Mucosa of rectum (tissue), 2 donors: ENCODE measurements at regions not wholly inside any gene's neighbourhood (a gene's known extent, or its start where the extent isn't known, plus 50 kb on each side); places are given as distances from the start of the nearest gene placed in this dataset.
"Not testable (repeated sequence)": the region's sequence is repeated elsewhere in the genome, so short reads cannot be mapped to it uniquely, and the experiment has no call there.

Source experiments
- H3K27ac ChIP-seq, 2 donors: one replicate each; pipeline ENCODE4 v1.7.0; 2013; ENCODE audit warnings: inconsistent platforms in 2 of 2, low read depth in 2 of 2, low read length in 2 of 2
- H3K27me3 ChIP-seq, 2 donors: one replicate each; pipeline ENCODE4 v1.7.0; 2013; ENCODE audit warnings: low read length in 2 of 2; ENCODE audit not compliant: control insufficient read depth in 2 of 2, insufficient read depth in 2 of 2
- H3K36me3 ChIP-seq, 2 donors: one replicate each; pipeline ENCODE4 v1.7.0; 2013; ENCODE audit warnings: low read length in 2 of 2; ENCODE audit not compliant: control insufficient read depth in 2 of 2, insufficient read depth in 2 of 2
- H3K4me1 ChIP-seq, 2 donors: one replicate each; pipeline ENCODE4 v1.7.0; 2013; ENCODE audit warnings: low read length in 2 of 2, mild to moderate bottlenecking in 1 of 2; ENCODE audit not compliant: control insufficient read depth in 2 of 2, insufficient read depth in 2 of 2
- H3K4me3 ChIP-seq, 2 donors: one replicate each; pipeline ENCODE4 v1.7.0; 2013; ENCODE audit warnings: low read length in 2 of 2
- H3K9ac ChIP-seq, 2 donors: one replicate each; pipeline ENCODE4 v1.7.0; 2013; ENCODE audit warnings: low read length in 2 of 2, low read depth in 1 of 2, mild to moderate bottlenecking in 1 of 2
- H3K9me3 ChIP-seq, 2 donors: one replicate each; pipeline ENCODE4 v1.7.0; 2013; ENCODE audit warnings: low read length in 2 of 2; ENCODE audit not compliant: control insufficient read depth in 2 of 2
- donor health status: healthy.
- donor health status: Normal muscosa, but diverticular disease.

GRCh38 chr5:156036640-156037039 lies 290.3 kb upstream of the SGCD start:
- H3K9ac ChIP-seq: no peak overlapping the region
- H3K4me3 ChIP-seq: no peak overlapping the region
- no peaks in the 10 kb centered on the region for H3K4me1 ChIP-seq
- no peaks in the 10 kb centered on the region for H3K9me3 ChIP-seq
- no peaks in the 10 kb centered on the region for H3K27me3 ChIP-seq
- H3K36me3 ChIP-seq: no peaks in the 10 kb centered on the region
- no peak overlapping the region for H3K27ac ChIP-seq

GRCh38 chr5:156037151-156037909 lies 289.6 kb upstream of the SGCD start:
- Histone ChIP-seq H3K27ac (no peak overlapping the region), H3K27me3 (no peaks in the 10 kb centered on the region)

GRCh38 chr5:156042726-156043125 lies 284.2 kb upstream of the SGCD start:
- H3K9ac ChIP-seq: no peak overlapping the region
- no peak overlapping the region for H3K4me3 ChIP-seq
- no peaks in the 10 kb centered on the region for H3K27me3 ChIP-seq
- H3K4me1 ChIP-seq: no peaks in the 10 kb centered on the region
- H3K27ac ChIP-seq: no peak overlapping the region
- H3K9me3 ChIP-seq: no peaks in the 10 kb centered on the region
- H3K36me3 ChIP-seq: no peaks in the 10 kb centered on the region

More at GRCh38 chr5:156037151-156037909, 289.6 kb upstream of the SGCD start:
- no peaks in the 10 kb centered on the region for H3K36me3 ChIP-seq
- no peak overlapping the region for H3K9ac ChIP-seq
- no peaks in the 10 kb centered on the region for H3K9me3 ChIP-seq
- H3K4me1 ChIP-seq: no peaks in the 10 kb centered on the region
- H3K4me3 ChIP-seq: no peak overlapping the region

GRCh38 chr5:156043351-156043750 lies 283.6 kb upstream of the SGCD start:
- no peaks in the 10 kb centered on the region for H3K36me3 ChIP-seq
- H3K27me3 ChIP-seq: no peaks in the 10 kb centered on the region
- no peaks in the 10 kb centered on the region for H3K9me3 ChIP-seq
- no peak overlapping the region for H3K27ac ChIP-seq
- no peak overlapping the region for H3K9ac ChIP-seq
- no peak overlapping the region for H3K4me3 ChIP-seq
- no peaks in the 10 kb centered on the region for H3K4me1 ChIP-seq

- no peaks in the 10 kb centered on the region for H3K27me3 ChIP-seq
- H3K27ac ChIP-seq: no peak overlapping the region
- H3K4me3 ChIP-seq: no peak overlapping the region
- no peak overlapping the region for H3K9ac ChIP-seq
- H3K36me3 ChIP-seq: no peaks in the 10 kb centered on the region
- no peaks in the 10 kb centered on the region for H3K9me3 ChIP-seq
- H3K4me1 ChIP-seq: no peaks in the 10 kb centered on the region
Measured at GRCh38 chr5:156051972-156052371, 275.0 kb upstream of the SGCD start.

GRCh38 chr5:156052656-156053055 lies 274.3 kb upstream of the SGCD start:
- H3K27me3 ChIP-seq: no peaks in the 10 kb centered on the region
- H3K4me3 ChIP-seq: no peak overlapping the region
- no peak overlapping the region for H3K9ac ChIP-seq
- no peaks in the 10 kb centered on the region for H3K36me3 ChIP-seq
- H3K27ac ChIP-seq: no peak overlapping the region
- H3K9me3 ChIP-seq: no peaks in the 10 kb centered on the region
- no peaks in the 10 kb centered on the region for H3K4me1 ChIP-seq

- no peak overlapping the region for H3K9ac ChIP-seq
- no peaks in the 10 kb centered on the region for H3K9me3 ChIP-seq
- H3K27ac ChIP-seq: no peak overlapping the region
Measured at GRCh38 chr5:156053056-156053455, 273.9 kb upstream of the SGCD start.

GRCh38 chr5:156076912-156077311 lies 250.1 kb upstream of the SGCD start:
- Histone ChIP-seq H3K4me1 (no peaks in the 10 kb centered on the region), H3K9me3 (no peaks in the 10 kb centered on the region), H3K27ac (no peak overlapping the region), H3K4me3 (no peak overlapping the region), H3K36me3 (no peaks in the 10 kb centered on the region), H3K9ac (no peak overlapping the region), H3K27me3 (no peaks in the 10 kb centered on the region)

More at GRCh38 chr5:156053056-156053455, 273.9 kb upstream of the SGCD start:
- Histone ChIP-seq H3K27me3 (no peaks in the 10 kb centered on the region), H3K36me3 (no peaks in the 10 kb centered on the region), H3K4me3 (no peak overlapping the region), H3K4me1 (no peaks in the 10 kb centered on the region)

- H3K9me3 ChIP-seq: no peaks in the 10 kb centered on the region
- H3K4me3 ChIP-seq: no peak overlapping the region
- H3K36me3 ChIP-seq: no peaks in the 10 kb centered on the region
- H3K27ac ChIP-seq: no peak overlapping the region
- H3K27me3 ChIP-seq: no peaks in the 10 kb centered on the region
- H3K4me1 ChIP-seq: no peaks in the 10 kb centered on the region
- no peak overlapping the region for H3K9ac ChIP-seq
Measured at GRCh38 chr5:156087577-156088110, 239.3 kb upstream of the SGCD start.

GRCh38 chr5:156089955-156090940 lies 236.7 kb upstream of the SGCD start:
- H3K9me3 ChIP-seq, H3K27me3 ChIP-seq, H3K4me3 ChIP-seq, H3K27ac ChIP-seq, H3K36me3 ChIP-seq, H3K9ac ChIP-seq, H3K4me1 ChIP-seq: not testable (repeated sequence)
